OCI-LY1 (cell line): ENCODE measurements at regions not wholly inside any gene's neighbourhood (a gene's known extent, or its start where the extent isn't known, plus 50 kb on each side); places are given as distances from the start of the nearest gene placed in this dataset.

Experiments
- CTCF ChIP-seq: fragments of 200-600 bp; sonication (generic), shearing (Covaris generic); IDR thresholded peaks from 2 replicates; pipeline ENCODE4 v1.5.1; 2017; ENCODE audit warnings: mild to moderate bottlenecking, antibody characterized with exemption, low read length, moderate library complexity, mixed read lengths
- EZH2 ChIP-seq: fragments of 200-600 bp; sonication (generic), shearing (Covaris generic); IDR thresholded peaks from 2 replicates; pipeline ENCODE4 v1.8.0; 2017; ENCODE audit warnings: borderline replicate concordance, mixed run types, mild to moderate bottlenecking, antibody characterized with exemption, low read length, moderate library complexity, mixed read lengths

DNA sequence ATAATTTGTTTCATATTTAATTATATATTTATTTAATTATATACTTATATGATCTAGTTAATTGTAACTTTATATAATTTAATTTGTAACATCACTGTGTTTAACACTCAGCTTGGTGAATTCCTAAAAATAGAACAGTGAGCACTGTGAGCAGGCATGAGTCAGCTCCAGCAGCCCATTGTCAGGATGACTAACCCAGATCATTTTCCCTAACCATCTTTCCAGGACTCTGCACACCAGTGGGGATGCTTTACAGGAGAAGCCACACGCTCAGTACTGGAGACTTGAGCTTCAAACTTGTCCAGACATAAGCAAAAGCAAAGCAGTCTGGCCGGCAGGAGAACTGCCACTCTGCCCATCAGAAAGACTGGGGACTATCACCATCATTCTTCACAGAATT lies 446.2 kb upstream of the TRPC7 start:
- no peak for TF ChIP-seq CTCF
- no peak for TF ChIP-seq EZH2
